Colonic mucosa (tissue), 4 donors: ENCODE measurements at regions not wholly inside any gene's neighbourhood (a gene's known extent, or its start where the extent isn't known, plus 50 kb on each side); places are given as distances from the start of the nearest gene placed in this dataset.
"Not testable (repeated sequence)": the region's sequence is repeated elsewhere in the genome, so short reads cannot be mapped to it uniquely, and the experiment has no call there.

Source experiments
- DNase-seq: peaks from one replicate; pipeline ENCODE4 v3.0.0-alpha.2; 2020
- H3K27ac ChIP-seq: fragments of 200-600 bp; one replicate; pipeline ENCODE4 v1.8.0; 2021
- H3K27me3 ChIP-seq: fragments of 200-600 bp; one replicate; pipeline ENCODE4 v1.8.0; 2021
- H3K36me3 ChIP-seq: fragments of 200-600 bp; one replicate; pipeline ENCODE4 v1.8.0; 2021
- H3K4me1 ChIP-seq: fragments of 200-600 bp; one replicate; pipeline ENCODE4 v1.8.0; 2021; ENCODE audit warnings: mild to moderate bottlenecking
- H3K4me3 ChIP-seq: fragments of 200-600 bp; one replicate; pipeline ENCODE4 v1.8.0; 2021
- H3K9ac ChIP-seq, 2 donors: one replicate each; pipeline ENCODE4 v1.7.0; 2013; ENCODE audit warnings: control low read depth in 2 of 2, low read depth in 2 of 2, low read length in 2 of 2
- H3K9me3 ChIP-seq: fragments of 200-600 bp; one replicate; pipeline ENCODE4 v1.8.0; 2021
- intact Hi-C: fragments of 100-400 bp; cut with DNase I; formaldehyde crosslinking; loops from one replicate; pipeline ENCODE4 v1.14.1; 2022
- TF ChIP-seq, protein P1 (sequence below): fragments of 200-600 bp; IDR thresholded peaks from one replicate; pipeline ENCODE4 v1.8.0; 2022; ENCODE audit warnings: antibody characterized with exemption, mild to moderate bottlenecking
- donor health status: healthy.
- donor health status: DM: no; HTN: no; CAD: no.
- donor health status: DM: no; HTN: no; CAD: no.

GRCh38 chr21:27534206-27534605 lies 567.3 kb upstream of the ADAMTS5 start:
- H3K27ac ChIP-seq = no peak overlapping the region
- no peak overlapping the region for H3K9ac ChIP-seq
- no peaks in the 10 kb centered on the region for H3K4me1 ChIP-seq
- TF ChIP-seq, protein P1, sequence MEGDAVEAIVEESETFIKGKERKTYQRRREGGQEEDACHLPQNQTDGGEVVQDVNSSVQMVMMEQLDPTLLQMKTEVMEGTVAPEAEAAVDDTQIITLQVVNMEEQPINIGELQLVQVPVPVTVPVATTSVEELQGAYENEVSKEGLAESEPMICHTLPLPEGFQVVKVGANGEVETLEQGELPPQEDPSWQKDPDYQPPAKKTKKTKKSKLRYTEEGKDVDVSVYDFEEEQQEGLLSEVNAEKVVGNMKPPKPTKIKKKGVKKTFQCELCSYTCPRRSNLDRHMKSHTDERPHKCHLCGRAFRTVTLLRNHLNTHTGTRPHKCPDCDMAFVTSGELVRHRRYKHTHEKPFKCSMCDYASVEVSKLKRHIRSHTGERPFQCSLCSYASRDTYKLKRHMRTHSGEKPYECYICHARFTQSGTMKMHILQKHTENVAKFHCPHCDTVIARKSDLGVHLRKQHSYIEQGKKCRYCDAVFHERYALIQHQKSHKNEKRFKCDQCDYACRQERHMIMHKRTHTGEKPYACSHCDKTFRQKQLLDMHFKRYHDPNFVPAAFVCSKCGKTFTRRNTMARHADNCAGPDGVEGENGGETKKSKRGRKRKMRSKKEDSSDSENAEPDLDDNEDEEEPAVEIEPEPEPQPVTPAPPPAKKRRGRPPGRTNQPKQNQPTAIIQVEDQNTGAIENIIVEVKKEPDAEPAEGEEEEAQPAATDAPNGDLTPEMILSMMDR = no peak
- DNase-seq = no peak
- no peaks in the 10 kb centered on the region for H3K27me3 ChIP-seq
- H3K4me3 ChIP-seq = no peak overlapping the region
- no peaks in the 10 kb centered on the region for H3K36me3 ChIP-seq
- H3K9me3 ChIP-seq = no peaks in the 10 kb centered on the region
- intact Hi-C loops = no loop called here

DNA sequence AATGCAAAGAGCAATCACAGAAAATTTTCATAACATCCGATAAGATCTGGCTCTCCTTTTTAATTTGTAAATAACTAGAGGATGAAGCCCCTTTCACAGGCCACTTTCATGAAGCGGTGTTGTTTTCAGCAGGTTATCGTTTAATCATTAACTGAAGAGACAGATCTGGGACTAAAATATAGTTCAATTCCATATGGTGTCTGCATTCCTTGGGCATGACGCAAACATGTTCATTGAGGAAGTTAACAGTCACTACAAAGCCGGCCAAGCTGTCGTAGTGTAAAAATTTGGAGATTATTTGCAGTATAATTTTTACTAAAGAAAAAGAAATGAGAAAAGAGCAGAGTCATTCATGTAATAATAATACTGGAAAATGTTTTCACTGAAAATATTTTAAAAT lies 565.2 kb upstream of the ADAMTS5 start:
- Histone ChIP-seq H3K27ac (no peak overlapping the region), H3K9ac (no peak overlapping the region), H3K36me3 (no peaks in the 10 kb centered on the region), H3K9me3 (no peaks in the 10 kb centered on the region), H3K4me1 (no peaks in the 10 kb centered on the region), H3K27me3 (no peaks in the 10 kb centered on the region), H3K4me3 (no peak overlapping the region)
- TF ChIP-seq, protein P1 = no peak
- intact Hi-C loops = no loop called here
- peak; percentile 54 for DNase-seq

- DNase-seq = no peak
- TF ChIP-seq, protein P1 = no peak
These were observed 561.8 kb upstream of the ADAMTS5 start for GRCh38 chr21:27528697-27529096.

DNA sequence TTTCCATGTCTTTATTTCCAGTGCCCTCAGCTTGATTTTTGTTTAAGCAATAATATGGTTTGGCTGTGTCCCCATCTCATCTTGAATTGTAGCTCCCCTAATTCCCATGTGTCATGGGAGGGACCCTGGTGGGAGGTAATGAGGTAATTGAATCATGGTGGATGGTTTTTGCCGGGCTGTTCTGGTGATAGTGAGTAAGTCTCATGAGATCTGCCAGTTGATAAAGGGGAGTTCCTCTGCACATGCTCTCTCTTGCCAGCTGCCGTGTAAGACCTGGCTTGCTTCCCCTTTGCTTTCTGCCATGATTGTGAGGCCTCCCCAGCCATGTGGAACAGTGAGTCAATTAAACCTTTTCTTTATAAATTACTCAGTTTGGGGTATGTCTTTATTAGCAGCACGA lies 559.6 kb upstream of the ADAMTS5 start:
- H3K4me1 ChIP-seq = no peaks in the 10 kb centered on the region
- H3K9me3 ChIP-seq = no peaks in the 10 kb centered on the region
- no peak for DNase-seq
- TF ChIP-seq, protein P1 = no peak
- no peak overlapping the region for H3K4me3 ChIP-seq
- H3K9ac ChIP-seq = no peak overlapping the region
- H3K36me3 ChIP-seq = no peaks in the 10 kb centered on the region
- intact Hi-C loops = no loop called here
- H3K27ac ChIP-seq = no peak overlapping the region
- no peaks in the 10 kb centered on the region for H3K27me3 ChIP-seq

More at GRCh38 chr21:27528697-27529096, 561.8 kb upstream of the ADAMTS5 start:
- Histone ChIP-seq H3K9me3 (no peaks in the 10 kb centered on the region), H3K27ac (no peak overlapping the region), H3K27me3 (no peaks in the 10 kb centered on the region), H3K36me3 (no peaks in the 10 kb centered on the region), H3K4me3 (no peak overlapping the region), H3K9ac (no peak overlapping the region), H3K4me1 (no peaks in the 10 kb centered on the region)
- intact Hi-C loops = no loop called here

DNA sequence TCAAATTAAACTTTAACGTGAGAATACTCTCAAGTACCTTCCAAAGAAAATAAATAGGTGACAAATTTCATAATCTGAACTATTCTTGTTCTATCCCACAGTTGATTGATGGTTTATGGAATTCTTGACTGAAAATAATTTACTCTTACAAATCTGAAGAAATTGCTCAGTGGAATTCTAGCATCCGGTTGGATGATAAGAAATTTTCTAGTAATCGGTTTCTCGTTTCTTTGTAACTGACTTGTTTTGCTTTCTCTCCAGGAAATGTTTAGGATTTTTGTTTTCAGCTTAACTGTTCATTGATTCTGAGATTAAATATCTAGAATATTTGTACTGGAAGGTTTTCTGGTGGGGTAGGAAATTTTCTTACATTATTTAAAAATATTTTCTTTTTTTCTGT lies 558.9 kb upstream of the ADAMTS5 start:
- no peaks in the 10 kb centered on the region for H3K27me3 ChIP-seq
- no peaks in the 10 kb centered on the region for H3K36me3 ChIP-seq
- H3K4me3 ChIP-seq = no peak overlapping the region
- no peak overlapping the region for H3K9ac ChIP-seq
- no peak for DNase-seq
- no peaks in the 10 kb centered on the region for H3K4me1 ChIP-seq
- intact Hi-C loops = no loop called here
- TF ChIP-seq, protein P1 = no peak
- no peak overlapping the region for H3K27ac ChIP-seq
- H3K9me3 ChIP-seq = no peaks in the 10 kb centered on the region

GRCh38 chr21:27519361-27519760 lies 552.5 kb upstream of the ADAMTS5 start:
- TF ChIP-seq, protein P1 = no peak
- Histone ChIP-seq H3K4me3 (no peak overlapping the region), H3K9ac (no peak overlapping the region), H3K27me3 (no peaks in the 10 kb centered on the region), H3K27ac (no peak overlapping the region), H3K4me1 (no peaks in the 10 kb centered on the region), H3K36me3 (no peaks in the 10 kb centered on the region), H3K9me3 (no peaks in the 10 kb centered on the region)
- intact Hi-C loops = no loop called here
- DNase-seq = no peak

- DNase-seq, H3K36me3 ChIP-seq, H3K27me3 ChIP-seq, H3K9me3 ChIP-seq, H3K9ac ChIP-seq, H3K27ac ChIP-seq, H3K4me3 ChIP-seq, intact Hi-C loops, H3K4me1 ChIP-seq: not testable (repeated sequence)
These were observed 550.3 kb upstream of the ADAMTS5 start for GRCh38 chr21:27517177-27517576.
